H9 (cell line): ENCODE measurements at regions not wholly inside any gene's neighbourhood (a gene's known extent, or its start where the extent isn't known, plus 50 kb on each side); places are given as distances from the start of the nearest gene placed in this dataset.

Experiments
- DNase-seq: peaks from one replicate; pipeline ENCODE4 v3.0.0-alpha.2; 2017
- H2AFZ ChIP-seq: one replicate; pipeline ENCODE4 v1.6.1; 2013; ENCODE audit warnings: mild to moderate bottlenecking, low read length, control low read depth, moderate library complexity
- H2AK5ac ChIP-seq: 2 replicates; pipeline ENCODE4 v1.6.1; 2013; ENCODE audit warnings: low read length, control low read depth, mixed read lengths; ENCODE audit not compliant: insufficient read length
- H2BK120ac ChIP-seq: one replicate; pipeline ENCODE4 v1.6.1; 2013; ENCODE audit warnings: low read depth, mild to moderate bottlenecking, low read length, control low read depth, inconsistent platforms; ENCODE audit not compliant: poor library complexity, severe bottlenecking
- H2BK12ac ChIP-seq: 2 replicates; pipeline ENCODE4 v1.6.1; 2013; ENCODE audit warnings: low read length, control low read depth, mixed read lengths, low read depth; ENCODE audit not compliant: insufficient read length
- H2BK15ac ChIP-seq: 2 replicates; pipeline ENCODE4 v1.6.1; 2013; ENCODE audit warnings: low read depth, low read length, control low read depth
- H2BK20ac ChIP-seq: one replicate; pipeline ENCODE4 v1.6.1; 2013; ENCODE audit warnings: low read depth, mild to moderate bottlenecking, low read length, control low read depth, inconsistent platforms; ENCODE audit not compliant: poor library complexity, severe bottlenecking
- H2BK5ac ChIP-seq: 2 replicates; pipeline ENCODE4 v1.6.1; 2013; ENCODE audit warnings: low read length, control low read depth, mixed read lengths; ENCODE audit not compliant: insufficient read length
- H3K14ac ChIP-seq: 2 replicates; pipeline ENCODE4 v1.6.1; 2013; ENCODE audit warnings: low read length, control low read depth; ENCODE audit not compliant: insufficient read depth
- H3K18ac ChIP-seq: 2 replicates; pipeline ENCODE4 v1.6.1; 2013; ENCODE audit warnings: low read depth, mild to moderate bottlenecking, mixed read lengths, low read length, control low read depth; ENCODE audit not compliant: insufficient read length
- H3K23ac ChIP-seq: 2 replicates; pipeline ENCODE4 v1.6.1; 2013; ENCODE audit warnings: low read length, control low read depth, mixed read lengths, low read depth; ENCODE audit not compliant: insufficient read length
- H3K23me2 ChIP-seq: 2 replicates; pipeline ENCODE4 v1.6.1; 2013; ENCODE audit warnings: low read depth, mild to moderate bottlenecking, mixed read lengths, low read length, control low read depth; ENCODE audit not compliant: insufficient read length, poor library complexity, severe bottlenecking
- H3K27ac ChIP-seq: 2 replicates; pipeline ENCODE4 v1.5.1; 2013; ENCODE audit warnings: low read length, control low read depth, mixed read lengths, low read depth; ENCODE audit not compliant: insufficient read length
- H3K27me3 ChIP-seq: 2 replicates; pipeline ENCODE4 v1.6.1; 2013; ENCODE audit warnings: low read length, control low read depth, inconsistent platforms; ENCODE audit not compliant: insufficient read depth
- H3K4ac ChIP-seq: 2 replicates; pipeline ENCODE4 v1.6.1; 2013; ENCODE audit warnings: low read depth, mild to moderate bottlenecking, control low read depth, inconsistent platforms, low read length, moderate library complexity
- H3K4me1 ChIP-seq: 2 replicates; pipeline ENCODE4 v1.6.1; 2013; ENCODE audit warnings: low read length, control low read depth, inconsistent platforms; ENCODE audit not compliant: insufficient read depth
- H3K4me2 ChIP-seq: 2 replicates; pipeline ENCODE4 v1.6.1; 2013; ENCODE audit warnings: low read length, control low read depth, mixed read lengths; ENCODE audit not compliant: insufficient read length, insufficient read depth
- H3K56ac ChIP-seq: 2 replicates; pipeline ENCODE4 v1.6.1; 2013; ENCODE audit warnings: low read depth, mild to moderate bottlenecking, mixed read lengths, low read length, control low read depth; ENCODE audit not compliant: insufficient read length
- H3K79me1 ChIP-seq: 2 replicates; pipeline ENCODE4 v1.6.1; 2013; ENCODE audit warnings: low read depth, mild to moderate bottlenecking, moderate library complexity, low read length, control low read depth, inconsistent platforms; ENCODE audit not compliant: insufficient read depth, poor library complexity, severe bottlenecking
- H3K79me2 ChIP-seq: 2 replicates; pipeline ENCODE4 v1.6.1; 2013; ENCODE audit warnings: low read length, control low read depth, inconsistent platforms; ENCODE audit not compliant: insufficient read depth
- H3K9ac ChIP-seq: 2 replicates; pipeline ENCODE4 v1.6.1; 2013; ENCODE audit warnings: low read length, control low read depth, mixed read lengths; ENCODE audit not compliant: insufficient read length; ENCODE audit errors: extremely low read depth
- H3K9me3 ChIP-seq: one replicate; pipeline ENCODE4 v1.6.1; 2013; ENCODE audit warnings: low read depth, low read length, inconsistent platforms; ENCODE audit not compliant: control insufficient read depth
- H3T11ph ChIP-seq: one replicate; pipeline ENCODE4 v1.6.1; 2013; ENCODE audit warnings: mild to moderate bottlenecking, low read length, control low read depth, inconsistent platforms
- H4K20me1 ChIP-seq: one replicate; pipeline ENCODE4 v1.6.1; 2013; ENCODE audit not compliant: control insufficient read depth, insufficient read length, insufficient read depth
- H4K5ac ChIP-seq: 2 replicates; pipeline ENCODE4 v1.6.1; 2013; ENCODE audit warnings: low read depth, mild to moderate bottlenecking, mixed read lengths, low read length, control low read depth; ENCODE audit not compliant: insufficient read length
- H4K8ac ChIP-seq: replicated peaks from 2 replicates; pipeline ENCODE4 v1.6.1; 2013; ENCODE audit warnings: low read length, control low read depth, mixed read lengths, low read depth; ENCODE audit not compliant: insufficient read length
- H4K91ac ChIP-seq: 2 replicates; pipeline ENCODE4 v1.6.1; 2013; ENCODE audit warnings: low read depth, mild to moderate bottlenecking, moderate library complexity, mixed read lengths, low read length, control low read depth; ENCODE audit not compliant: insufficient read length
- H3K27ac Mint-ChIP-seq, 3 experiments: 2 replicates in 2 of 3; 3 replicates in 1 of 3; pipeline ENCODE4 v1.8.0; 2020 to 2021; ENCODE audit warnings: mixed read lengths in 3 of 3, mild to moderate bottlenecking in 1 of 3, moderate library complexity in 1 of 3
- H3K27me3 Mint-ChIP-seq: 2 replicates; pipeline ENCODE4 v1.8.0; 2021; ENCODE audit warnings: low read depth, mild to moderate bottlenecking, moderate library complexity, mixed read lengths
- H3K36me3 Mint-ChIP-seq, 3 experiments: 2 replicates in 2 of 3; 3 replicates in 1 of 3; pipeline ENCODE4 v1.8.0; 2020 to 2021; ENCODE audit warnings: low read depth in 3 of 3, mixed read lengths in 3 of 3; ENCODE audit not compliant: insufficient read depth in 1 of 3
- H3K4me1 Mint-ChIP-seq, 2 experiments: 2 replicates each; pipeline ENCODE4 v1.8.0; 2020; ENCODE audit warnings: mixed read lengths in 2 of 2
- H3K4me3 Mint-ChIP-seq, 2 experiments: 2 replicates in 1 of 2; 3 replicates in 1 of 2; pipeline ENCODE4 v1.8.0; 2020 to 2021; ENCODE audit warnings: mild to moderate bottlenecking in 2 of 2, mixed read lengths in 2 of 2, moderate library complexity in 1 of 2
- H3K9me3 Mint-ChIP-seq, 2 experiments: 2 replicates in 1 of 2; 3 replicates in 1 of 2; pipeline ENCODE4 v1.8.0; 2020; ENCODE audit warnings: mild to moderate bottlenecking in 2 of 2, mixed read lengths in 2 of 2, moderate library complexity in 1 of 2
- WGBS: extraction: QIAGEN DNeasy Blood & Tissue Kit; methylation state at CpG from one replicate; pipeline ENCODE4 v1.1.7; 2013; ENCODE audit warnings: missing lambda C conversion rate, low lambda C conversion rate, mixed read lengths; ENCODE audit not compliant: insufficient read length; ENCODE audit errors: extremely low coverage; 5-methylcytosine and 5-hydroxymethylcytosine counted together
- TF ChIP-seq, protein P1 (sequence below): fragments of 200-600 bp; sonication (generic); conservative IDR thresholded peaks from 3 replicates; pipeline ENCODE4 v1.8.0; 2021; ENCODE audit warnings: antibody characterized with exemption, mild to moderate bottlenecking

DNA sequence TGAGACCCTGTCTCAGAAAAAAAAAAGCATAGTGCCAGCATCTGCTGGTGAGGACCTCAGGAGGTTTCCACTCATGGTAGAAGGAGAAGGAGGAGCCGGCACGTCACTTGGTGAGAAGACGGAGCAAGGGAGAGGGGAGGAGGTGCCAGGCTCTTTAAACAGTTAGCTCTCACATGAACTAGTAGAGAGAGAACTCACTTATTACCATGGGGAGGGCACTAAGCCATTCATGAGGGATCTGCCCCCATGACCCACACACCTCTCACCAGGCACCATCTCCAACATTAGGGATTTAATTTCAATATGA, 62.9 kb upstream of the VKORC1L1 start:
- no peak overlapping the region for H3K9ac ChIP-seq
- no peaks in the 10 kb centered on the region for H3K9me3 Mint-ChIP-seq
- H3K23me2 ChIP-seq: no peaks in the 10 kb centered on the region
- H2AFZ ChIP-seq: no peak overlapping the region
- H2BK15ac ChIP-seq: no peak overlapping the region
- H4K8ac ChIP-seq: no peak overlapping the region
- H3K9me3 ChIP-seq: no peaks in the 10 kb centered on the region
- no peaks in the 10 kb centered on the region; a peak in 1 of 4 replicates for H3K4me1 Mint-ChIP-seq
- H3K4me3 Mint-ChIP-seq: no peak overlapping the region
- no peaks in the 10 kb centered on the region for H4K20me1 ChIP-seq
- H3K27me3 Mint-ChIP-seq: no peaks in the 10 kb centered on the region
- H3K36me3 Mint-ChIP-seq: no peaks in the 10 kb centered on the region
- H2BK12ac ChIP-seq: no peak overlapping the region
- H3K79me2 ChIP-seq: no peaks in the 10 kb centered on the region
- no peak overlapping the region for H2BK120ac ChIP-seq
- H3K56ac ChIP-seq: no peak overlapping the region
- no peak overlapping the region for H4K91ac ChIP-seq
- no peak overlapping the region for H3K27ac Mint-ChIP-seq
- H3K14ac ChIP-seq: no peak overlapping the region
- WGBS: no CpG with 5 or more reads among the region's 3 CpGs
- no peak overlapping the region for H2BK5ac ChIP-seq
- no peak overlapping the region for H3T11ph ChIP-seq
- H3K23ac ChIP-seq: no peak overlapping the region
- no peaks in the 10 kb centered on the region for H3K79me1 ChIP-seq
- no peak overlapping the region for H3K4ac ChIP-seq
- H3K27me3 ChIP-seq: no peaks in the 10 kb centered on the region
- H2BK20ac ChIP-seq: no peak overlapping the region
- TF ChIP-seq, protein P1, sequence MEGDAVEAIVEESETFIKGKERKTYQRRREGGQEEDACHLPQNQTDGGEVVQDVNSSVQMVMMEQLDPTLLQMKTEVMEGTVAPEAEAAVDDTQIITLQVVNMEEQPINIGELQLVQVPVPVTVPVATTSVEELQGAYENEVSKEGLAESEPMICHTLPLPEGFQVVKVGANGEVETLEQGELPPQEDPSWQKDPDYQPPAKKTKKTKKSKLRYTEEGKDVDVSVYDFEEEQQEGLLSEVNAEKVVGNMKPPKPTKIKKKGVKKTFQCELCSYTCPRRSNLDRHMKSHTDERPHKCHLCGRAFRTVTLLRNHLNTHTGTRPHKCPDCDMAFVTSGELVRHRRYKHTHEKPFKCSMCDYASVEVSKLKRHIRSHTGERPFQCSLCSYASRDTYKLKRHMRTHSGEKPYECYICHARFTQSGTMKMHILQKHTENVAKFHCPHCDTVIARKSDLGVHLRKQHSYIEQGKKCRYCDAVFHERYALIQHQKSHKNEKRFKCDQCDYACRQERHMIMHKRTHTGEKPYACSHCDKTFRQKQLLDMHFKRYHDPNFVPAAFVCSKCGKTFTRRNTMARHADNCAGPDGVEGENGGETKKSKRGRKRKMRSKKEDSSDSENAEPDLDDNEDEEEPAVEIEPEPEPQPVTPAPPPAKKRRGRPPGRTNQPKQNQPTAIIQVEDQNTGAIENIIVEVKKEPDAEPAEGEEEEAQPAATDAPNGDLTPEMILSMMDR: no peak
- no peaks in the 10 kb centered on the region for H3K4me1 ChIP-seq
- no peak overlapping the region for H2AK5ac ChIP-seq
- H3K4me2 ChIP-seq: no peak overlapping the region
- no peak overlapping the region for H3K18ac ChIP-seq
- no peak for DNase-seq
- no peak overlapping the region for H3K27ac ChIP-seq
- H4K5ac ChIP-seq: no peak overlapping the region
